ENCODE measurements at regions not wholly inside any gene's neighbourhood (a gene's known extent, or its start where the extent isn't known, plus 50 kb on each side); places are given as distances from the start of the nearest gene placed in this dataset.

- no peaks in the 10 kb centered on the region for H3K36me3 ChIP-seq (ENCODE audit: control insufficient read depth, insufficient read depth, low read length)
- DNase-seq (ENCODE audit: low read depth, low spot score) (no peak), ATAC-seq (no peak)
- no peak overlapping the region for H3K27ac ChIP-seq (ENCODE audit: low read length)
- ChIA-PET CTCF (no interaction called here), POLR2A (no interaction called here)
- intact Hi-C loops (cut with micrococcal nuclease; ENCODE audit: unreplicated experiment) (no loop called here), in situ Hi-C loops (cut with HindIII; ENCODE audit: low pct_unique_long_range_greater_than_20kb, low sequenced_read_pairs) (no loop called here)
- TF ChIP-seq POLR2AphosphoS5 (IDR thresholded peaks at IDR 0.05; ENCODE audit: low read depth, low read length) (no peak), CTCF (IDR thresholded peaks at IDR 0.05) (no peak), REST (IDR thresholded peaks at IDR 0.05; ENCODE audit: insufficient read depth in 1 of 2, low read depth in 2 of 2, low read length in 1 of 2) (no peak), TCF7L2 (IDR thresholded peaks at IDR 0.05; ENCODE audit: low read depth, low read length) (no peak), SIN3A (IDR thresholded peaks at IDR 0.05; ENCODE audit: borderline replicate concordance, insufficient read depth, low read depth, low read length) (no peak)
- H3K27me3 ChIP-seq (ENCODE audit: control insufficient read depth, insufficient read depth, low read length) = no peaks in the 10 kb centered on the region
- no peaks in the 10 kb centered on the region for H3K4me1 ChIP-seq (ENCODE audit: control insufficient read depth, insufficient read depth, low read length)
- no peak overlapping the region for H3K4me3 ChIP-seq (ENCODE audit: low read depth in 2 of 2, low read length in 2 of 2)
- H3K9me3 ChIP-seq (ENCODE audit: control insufficient read depth, insufficient read depth, low read depth, low read length) = peaks cover 3% of the 10 kb centered on the region; the same call in 1 of the 2 replicates
- no TSS peak for BruUV-seq (replicated peaks)
Observed at GRCh38 chr17:53628011-53628410, 194.7 kb upstream of the KIF2B start.

- no peak for DNase-seq (ENCODE audit: low read depth, low spot score)
- intact Hi-C loops (cut with micrococcal nuclease; ENCODE audit: unreplicated experiment) (no loop called here), in situ Hi-C loops (cut with HindIII; ENCODE audit: low pct_unique_long_range_greater_than_20kb, low sequenced_read_pairs) (no loop called here)
- no peaks in the 10 kb centered on the region for H3K27me3 ChIP-seq (ENCODE audit: control insufficient read depth, insufficient read depth, low read length)
- peaks cover 3% of the 10 kb centered on the region; the same call in 1 of the 2 replicates for H3K9me3 ChIP-seq (ENCODE audit: control insufficient read depth, insufficient read depth, low read depth, low read length)
- H3K36me3 ChIP-seq (ENCODE audit: control insufficient read depth, insufficient read depth, low read length) = no peaks in the 10 kb centered on the region
- no peak overlapping the region for H3K27ac ChIP-seq (ENCODE audit: low read length)
- H3K4me3 ChIP-seq (ENCODE audit: low read depth in 2 of 2, low read length in 2 of 2) = no peak overlapping the region
- ChIA-PET CTCF (no interaction called here), POLR2A (no interaction called here)
- ATAC-seq = no peak
- no TSS peak for BruUV-seq (replicated peaks)
- no peaks in the 10 kb centered on the region for H3K4me1 ChIP-seq (ENCODE audit: control insufficient read depth, insufficient read depth, low read length)
- TF ChIP-seq SIN3A (IDR thresholded peaks at IDR 0.05; ENCODE audit: borderline replicate concordance, insufficient read depth, low read depth, low read length) (no peak), CTCF (IDR thresholded peaks at IDR 0.05) (no peak), REST (IDR thresholded peaks at IDR 0.05; ENCODE audit: insufficient read depth in 1 of 2, low read depth in 2 of 2, low read length in 1 of 2) (no peak)
Observed at GRCh38 chr17:53627511-53627910, 195.2 kb upstream of the KIF2B start.

All from Panc1 (cell line).